Esophagus muscularis mucosa (tissue), 4 donors: ENCODE measurements at regions not wholly inside any gene's neighbourhood (a gene's known extent, or its start where the extent isn't known, plus 50 kb on each side); places are given as distances from the start of the nearest gene placed in this dataset.
"Not testable (repeated sequence)": the region's sequence is repeated elsewhere in the genome, so short reads cannot be mapped to it uniquely, and the experiment has no call there.

ENCODE experiments used
- DNase-seq: peaks from one replicate; pipeline ENCODE4 v3.0.0-alpha.2; 2017; ENCODE audit errors: extremely low spot score
- H3K27ac ChIP-seq, 4 donors: fragments of 200-600 bp; sonication (generic); replicated peaks in 1 of 4; 1 replicate in 3 of 4; 2 replicates in 1 of 4; pipeline ENCODE4 v1.5.1; 2016 to 2019; ENCODE audit warnings: mild to moderate bottlenecking in 1 of 4
- H3K27me3 ChIP-seq, 4 donors: fragments of 200-600 bp; sonication (generic); one replicate each; pipeline versions ENCODE4 v1.5.1 to v1.6.0; 2016 to 2019
- H3K36me3 ChIP-seq, 4 donors: fragments of 200-600 bp; sonication (generic); one replicate each; pipeline ENCODE4 v1.5.1; 2016 to 2019
- H3K4me1 ChIP-seq, 4 donors: fragments of 200-600 bp; sonication (generic); one replicate each; pipeline ENCODE4 v1.5.1; 2016 to 2019
- H3K4me3 ChIP-seq, 4 donors: fragments of 200-600 bp; sonication (generic); 1 replicate in 2 of 4; 2 replicates in 2 of 4; pipeline ENCODE4 v1.5.1; 2016 to 2019; ENCODE audit warnings: mild to moderate bottlenecking in 4 of 4, moderate library complexity in 1 of 4
- H3K9me3 ChIP-seq, 4 donors: fragments of 200-600 bp; sonication (generic); 1 replicate in 3 of 4; 2 replicates in 1 of 4; pipeline ENCODE4 v1.5.1; 2016 to 2019
- CTCF ChIP-seq, 3 experiments: fragments of 200-600 bp in 2 of 3; fragments of 450-650 bp in 1 of 3; sonication (generic) in 2 of 3; IDR thresholded peaks; one replicate each; pipeline ENCODE4 v1.5.1; 2017 to 2019; ENCODE audit warnings: antibody characterized with exemption in 3 of 3, mild to moderate bottlenecking in 2 of 3, moderate library complexity in 1 of 3
- EP300 ChIP-seq: sonication (generic); formaldehyde crosslinking; IDR thresholded peaks from one replicate; pipeline ENCODE4 v1.6.1; 2017; ENCODE audit warnings: antibody characterized with exemption
- POLR2A ChIP-seq: fragments of 450-650 bp; IDR thresholded peaks from one replicate; pipeline ENCODE4 v1.6.1; 2017; ENCODE audit warnings: antibody characterized with exemption, moderate library complexity, mild to moderate bottlenecking, low read depth
- POLR2AphosphoS5 ChIP-seq, 2 donors: sonication (generic); formaldehyde crosslinking; IDR thresholded peaks; one replicate each; pipeline ENCODE4 v1.6.1; 2017; ENCODE audit warnings: antibody characterized with exemption in 2 of 2
- WGBS: methylation state at CpG from one replicate; pipeline ENCODE4 v1.1.5; 2018; 5-methylcytosine and 5-hydroxymethylcytosine counted together
- intact Hi-C: fragments of 100-400 bp; cut with DNase I; formaldehyde crosslinking; loops from one replicate; pipeline ENCODE4 v1.15.1; 2023

GRCh38 chr2:583666-584065 is 93.5 kb downstream of the TMEM18 start:
- H3K36me3 ChIP-seq = no peaks in the 10 kb centered on the region
- DNase-seq = no peak
- H3K4me3 ChIP-seq = no peak overlapping the region
- H3K27me3 ChIP-seq = no peaks in the 10 kb centered on the region
- H3K4me1 ChIP-seq = peaks cover 0 to 30% (median 23%) of the 10 kb centered on the region in 4 donors
- no peaks in the 10 kb centered on the region for H3K9me3 ChIP-seq
- no peak overlapping the region for H3K27ac ChIP-seq
- TF ChIP-seq CTCF (IDR thresholded peaks at IDR 0.05) (no peak), POLR2A (no peak), POLR2AphosphoS5 (IDR thresholded peaks at IDR 0.05) (no peak), EP300 (no peak)
- intact Hi-C loops = no loop called here
- WGBS = 89% methylated on average over 11 of the region's 13 CpGs

- Histone ChIP-seq H3K36me3 (no peaks in the 10 kb centered on the region), H3K27ac (no peak overlapping the region), H3K4me1 (peaks cover 0 to 29% (median 22%) of the 10 kb centered on the region in 4 donors), H3K27me3 (no peaks in the 10 kb centered on the region), H3K4me3 (no peak overlapping the region), H3K9me3 (no peaks in the 10 kb centered on the region)
- WGBS = 93% methylated on average over 52 of the region's 54 CpGs
- no peak for DNase-seq
- TF ChIP-seq EP300 (no peak), POLR2AphosphoS5 (IDR thresholded peaks at IDR 0.05) (no peak), POLR2A (no peak), CTCF (IDR thresholded peaks at IDR 0.05) (no peak)
- intact Hi-C loops = no loop called here
Observed at GRCh38 chr2:582792-583528, 94.2 kb downstream of the TMEM18 start.

GRCh38 chr2:582289-582688 is 94.9 kb downstream of the TMEM18 start:
- intact Hi-C loops, DNase-seq, H3K27me3 ChIP-seq, H3K4me3 ChIP-seq, H3K27ac ChIP-seq, H3K9me3 ChIP-seq, H3K36me3 ChIP-seq: not testable (repeated sequence)
- H3K4me1 ChIP-seq = peaks cover 0 to 22% (median 16%) of the 10 kb centered on the region in 4 donors
- WGBS = 91% methylated on average over 21 of the region's 23 CpGs

GRCh38 chr2:579961-580360 is 97.2 kb downstream of the TMEM18 start:
- Histone ChIP-seq H3K27me3 (no peaks in the 10 kb centered on the region), H3K9me3 (peaks cover 0 to 24% (median 15%) of the 10 kb centered on the region in 4 donors), H3K27ac (no peak overlapping the region), H3K36me3 (no peaks in the 10 kb centered on the region), H3K4me1 (no peaks in the 10 kb centered on the region), H3K4me3 (no peak overlapping the region)
- TF ChIP-seq EP300 = no peak
- no peak for TF ChIP-seq CTCF (IDR thresholded peaks at IDR 0.05)
- TF ChIP-seq POLR2A = no peak
- no peak for DNase-seq
- intact Hi-C loops = no loop called here
- 71% methylated on average over 8 of the region's 8 CpGs for WGBS

GRCh38 chr2:579351-579886 is 97.8 kb downstream of the TMEM18 start:
- Histone ChIP-seq H3K36me3 (no peaks in the 10 kb centered on the region), H3K27ac (no peak overlapping the region), H3K4me3 (no peak overlapping the region), H3K9me3 (peaks cover 0 to 29% (median 17%) of the 10 kb centered on the region in 4 donors), H3K4me1 (no peaks in the 10 kb centered on the region), H3K27me3 (no peaks in the 10 kb centered on the region)
- no peak for DNase-seq
- intact Hi-C loops = no loop called here
- no peak for TF ChIP-seq POLR2A
- TF ChIP-seq EP300 = no peak
- TF ChIP-seq CTCF (IDR thresholded peaks at IDR 0.05) = no peak
- TF ChIP-seq POLR2AphosphoS5 (IDR thresholded peaks at IDR 0.05) = no peak
- 89% methylated on average over 9 of the region's 9 CpGs for whole genome bisulfite sequencing
